ENCODE measurements at regions not wholly inside any gene's neighbourhood (a gene's known extent, or its start where the extent isn't known, plus 50 kb on each side); places are given as distances from the start of the nearest gene placed in this dataset.

GRCh38 chr20:50350510-50351249 is 159.5 kb upstream of the PTPN1 start:
- TF ChIP-seq CTCF (IDR thresholded peaks at IDR 0.05): no peak
- no peak for TF ChIP-seq POLR2A (IDR thresholded peaks at IDR 0.05)

Measured in right lobe of liver (tissue), 4 donors.